ENCODE measurements at regions not wholly inside any gene's neighbourhood (a gene's known extent, or its start where the extent isn't known, plus 50 kb on each side); places are given as distances from the start of the nearest gene placed in this dataset.

DNA sequence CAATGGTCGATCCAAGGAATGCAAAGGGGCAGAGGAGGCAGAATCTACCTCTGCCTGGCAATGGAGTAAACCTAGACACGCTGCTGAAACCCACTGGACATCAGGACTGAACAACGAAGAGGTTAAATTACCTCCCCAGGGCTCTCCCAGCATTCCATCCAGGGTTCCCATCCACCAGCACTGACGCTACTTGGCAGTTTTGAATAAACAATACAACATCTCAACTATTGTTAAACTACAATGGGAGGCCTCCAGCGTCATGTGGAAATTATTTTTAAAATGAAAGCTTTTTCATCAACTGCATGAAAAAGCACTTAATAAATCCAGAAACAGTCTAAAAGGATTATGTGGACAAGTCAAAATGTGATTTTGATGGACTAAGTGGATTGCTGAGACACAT, 96.8 kb upstream of the NHSL1 start:
- no peak for TF ChIP-seq ZNF292 (tag by site-specific recombination; IDR thresholded peaks at IDR 0.05; ENCODE audit: borderline replicate concordance, low read depth)
- TF ChIP-seq, protein P1, sequence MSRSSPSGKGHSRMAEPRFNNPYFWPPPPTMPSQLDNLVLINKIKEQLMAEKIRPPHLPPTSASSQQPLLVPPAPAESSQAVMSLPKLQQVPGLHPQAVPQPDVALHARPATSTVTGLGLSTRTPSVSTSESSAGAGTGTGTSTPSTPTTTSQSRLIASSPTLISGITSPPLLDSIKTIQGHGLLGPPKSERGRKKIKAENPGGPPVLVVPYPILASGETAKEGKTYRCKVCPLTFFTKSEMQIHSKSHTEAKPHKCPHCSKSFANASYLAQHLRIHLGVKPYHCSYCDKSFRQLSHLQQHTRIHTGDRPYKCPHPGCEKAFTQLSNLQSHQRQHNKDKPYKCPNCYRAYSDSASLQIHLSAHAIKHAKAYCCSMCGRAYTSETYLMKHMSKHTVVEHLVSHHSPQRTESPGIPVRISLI (tag by site-specific recombination; IDR thresholded peaks at IDR 0.05) = no peak
- TF ChIP-seq, protein P2, sequence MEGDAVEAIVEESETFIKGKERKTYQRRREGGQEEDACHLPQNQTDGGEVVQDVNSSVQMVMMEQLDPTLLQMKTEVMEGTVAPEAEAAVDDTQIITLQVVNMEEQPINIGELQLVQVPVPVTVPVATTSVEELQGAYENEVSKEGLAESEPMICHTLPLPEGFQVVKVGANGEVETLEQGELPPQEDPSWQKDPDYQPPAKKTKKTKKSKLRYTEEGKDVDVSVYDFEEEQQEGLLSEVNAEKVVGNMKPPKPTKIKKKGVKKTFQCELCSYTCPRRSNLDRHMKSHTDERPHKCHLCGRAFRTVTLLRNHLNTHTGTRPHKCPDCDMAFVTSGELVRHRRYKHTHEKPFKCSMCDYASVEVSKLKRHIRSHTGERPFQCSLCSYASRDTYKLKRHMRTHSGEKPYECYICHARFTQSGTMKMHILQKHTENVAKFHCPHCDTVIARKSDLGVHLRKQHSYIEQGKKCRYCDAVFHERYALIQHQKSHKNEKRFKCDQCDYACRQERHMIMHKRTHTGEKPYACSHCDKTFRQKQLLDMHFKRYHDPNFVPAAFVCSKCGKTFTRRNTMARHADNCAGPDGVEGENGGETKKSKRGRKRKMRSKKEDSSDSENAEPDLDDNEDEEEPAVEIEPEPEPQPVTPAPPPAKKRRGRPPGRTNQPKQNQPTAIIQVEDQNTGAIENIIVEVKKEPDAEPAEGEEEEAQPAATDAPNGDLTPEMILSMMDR (tag by site-specific recombination; IDR thresholded peaks at IDR 0.05) = no peak
- no peak for TF ChIP-seq ZSCAN5A (tag by site-specific recombination; IDR thresholded peaks at IDR 0.05)
- TF ChIP-seq PRDM2 (tag by site-specific recombination; IDR thresholded peaks at IDR 0.05; ENCODE audit: borderline replicate concordance) = no peak
- TF ChIP-seq ZNF121 (tag by site-specific recombination; IDR thresholded peaks at IDR 0.05) = no peak
- no peak for TF ChIP-seq SP7 (tag by site-specific recombination; IDR thresholded peaks at IDR 0.05)
- no peak for TF ChIP-seq TCF7L2 (IDR thresholded peaks at IDR 0.05; ENCODE audit: borderline replicate concordance, low read depth, low read length)
- TF ChIP-seq ZNF132 (tag by site-specific recombination; IDR thresholded peaks at IDR 0.05; ENCODE audit: borderline replicate concordance) = no peak
- TF ChIP-seq SCRT2 (tag by site-specific recombination; IDR thresholded peaks at IDR 0.05) = no peak

Data from HEK293 (cell line).